GM12878 (cell line): ENCODE measurements at regions not wholly inside any gene's neighbourhood (a gene's known extent, or its start where the extent isn't known, plus 50 kb on each side); places are given as distances from the start of the nearest gene placed in this dataset.

ENCODE experiments used
- ATAC-seq: fragments of 200-7000 bp; cut with Tn5 transposase; 3 replicates; pipeline ENCODE4 v1.9.1; 2020; ENCODE audit warnings: mild to moderate bottlenecking, moderate library complexity
- BruUV-seq: library from RNA; stranded (reverse); fragments of 400-500 nt; replicated peaks from 2 replicates; lab custom pipeline; 2021; lab: Mats Ljungman, UMichigan
- CTCF ChIA-PET: fragments of 300-600 bp; sonication (Branson Sonifier 250); formaldehyde crosslinking; extraction: SDS; loops from one replicate; lab custom pipeline; 2021; ENCODE audit warnings: inconsistent platforms; lab: Yijun Ruan, JAX
- POLR2A ChIA-PET: fragments of 350-600 bp; formaldehyde crosslinking; extraction: SDS; loops from one replicate; lab custom pipeline; 2021; ENCODE audit warnings: inconsistent platforms; lab: Charles Lee
- RAD21 ChIA-PET: fragments of 300-600 bp; sonication (Branson Sonifier 250); formaldehyde crosslinking; loops from one replicate; lab custom pipeline; 2023; ENCODE audit warnings: antibody characterized with exemption; ENCODE audit not compliant: unreplicated experiment; lab: Charles Lee
- SMC1A ChIA-PET: fragments of 300-600 bp; sonication (Branson Sonifier 250); formaldehyde crosslinking; loops from one replicate; lab custom pipeline; 2023; ENCODE audit not compliant: unreplicated experiment, uncharacterized antibody; lab: Charles Lee
- DNase-seq: peaks from one replicate; pipeline ENCODE4 v3.0.0-alpha.2; 2011; ENCODE audit warnings: low read depth, low spot score
- FAIRE-seq: peaks from 3 replicates; lab custom pipeline; 2011; peaks lifted over from hg19 to GRCh38; lab: Jason Lieb, UNC
- H2AFZ ChIP-seq: 2 replicates; pipeline ENCODE4 v1.6.0; 2011; ENCODE audit warnings: low read depth, low read length, control low read depth; ENCODE audit not compliant: control insufficient read depth
- H3K27ac ChIP-seq: 2 replicates; pipeline ENCODE4 v1.5.1; 2011; ENCODE audit warnings: control low read depth; ENCODE audit not compliant: control insufficient read depth, insufficient read depth
- H3K27me3 ChIP-seq, 2 experiments: replicated peaks in 1 of 2; 2 replicates each; pipeline versions ENCODE4 v1.6.0 to v1.6.1; 2011; ENCODE audit warnings: low read length in 1 of 2; ENCODE audit not compliant: control insufficient read depth in 2 of 2, insufficient read depth in 2 of 2
- H3K36me3 ChIP-seq, 2 experiments: 2 replicates each; pipeline ENCODE4 v1.5.1; 2011; ENCODE audit warnings: low read length in 1 of 2; ENCODE audit not compliant: control insufficient read depth in 2 of 2, insufficient read depth in 2 of 2
- H3K4me1 ChIP-seq: 2 replicates; pipeline ENCODE4 v1.6.1; 2011; ENCODE audit warnings: mild to moderate bottlenecking, low read length, moderate library complexity, mixed read lengths; ENCODE audit not compliant: control insufficient read depth, insufficient read depth
- H3K4me2 ChIP-seq: 2 replicates; pipeline ENCODE4 v1.6.0; 2011; ENCODE audit warnings: control low read depth; ENCODE audit not compliant: control insufficient read depth, insufficient read depth
- H3K4me3 ChIP-seq: fragments of 200-600 bp; sonication (generic); 2 replicates; pipeline ENCODE4 v1.5.1; 2016
- H3K79me2 ChIP-seq: 2 replicates; pipeline ENCODE4 v1.6.0; 2011; ENCODE audit warnings: low read length; ENCODE audit not compliant: control insufficient read depth, insufficient read depth
- H3K9ac ChIP-seq: 2 replicates; pipeline ENCODE4 v1.8.0; 2011; ENCODE audit warnings: low read length, control low read depth, mixed read lengths; ENCODE audit not compliant: control insufficient read depth, insufficient read depth
- H3K9me3 ChIP-seq: replicated peaks from 3 replicates; pipeline ENCODE4 v1.5.1; 2011; ENCODE audit warnings: mild to moderate bottlenecking, low read length; ENCODE audit not compliant: control insufficient read depth, insufficient read depth
- H4K20me1 ChIP-seq: 2 replicates; pipeline ENCODE4 v1.6.0; 2011; ENCODE audit not compliant: control insufficient read depth, insufficient read depth
- MEF2B ChIP-seq: fragments of 450-650 bp; IDR thresholded peaks from 2 replicates; pipeline ENCODE4 v1.6.1; 2018; ENCODE audit warnings: mild to moderate bottlenecking, moderate library complexity; ENCODE audit not compliant: partially characterized antibody, poor library complexity, severe bottlenecking
- NKRF ChIP-seq: fragments of 450-650 bp; conservative IDR thresholded peaks from 2 replicates; pipeline ENCODE4 v1.6.1; 2017; ENCODE audit warnings: mild to moderate bottlenecking, moderate library complexity
- POLR2A ChIP-seq: IDR thresholded peaks from 2 replicates; pipeline ENCODE4 v1.6.1; 2011; ENCODE audit warnings: low read depth, mild to moderate bottlenecking, low read length
- POLR2AphosphoS2 ChIP-seq: IDR thresholded peaks from 2 replicates; pipeline ENCODE4 v1.6.1; 2011; ENCODE audit warnings: low read depth, mild to moderate bottlenecking, low read length, improper control_type of control experiment, moderate library complexity
- POU2F2 ChIP-seq: IDR thresholded peaks from 3 replicates; pipeline ENCODE4 v1.6.1; 2011; ENCODE audit warnings: low read depth, mild to moderate bottlenecking, low read length, borderline replicate concordance
- SMARCA5 ChIP-seq: fragments of 450-650 bp; IDR thresholded peaks from 2 replicates; pipeline ENCODE4 v1.6.1; 2017; ENCODE audit warnings: mild to moderate bottlenecking
- SREBF2 ChIP-seq: IDR thresholded peaks from 2 replicates; pipeline ENCODE4 v1.6.1; 2012; ENCODE audit warnings: mild to moderate bottlenecking, low read length
- SUZ12 ChIP-seq: fragments of 200-600 bp; sonication (generic); IDR thresholded peaks from one replicate; pipeline ENCODE4 v1.6.1; 2018; ENCODE audit warnings: antibody characterized with exemption, mild to moderate bottlenecking; ENCODE audit not compliant: unreplicated experiment
- TARDBP ChIP-seq: IDR thresholded peaks from 2 replicates; pipeline ENCODE4 v1.6.1; 2016; ENCODE audit warnings: borderline replicate concordance
- WGBS: methylation state at CpG from one replicate; pipeline ENCODE4 v1.1.6; 2016; ENCODE audit warnings: low lambda C conversion rate; ENCODE audit not compliant: insufficient replicate concordance, insufficient coverage; ENCODE audit errors: missing lambda C conversion rate; 5-methylcytosine and 5-hydroxymethylcytosine counted together
- in situ Hi-C: fragments of 300-500 bp; cut with MboI; formaldehyde crosslinking; loops from 9 replicates; pipeline ENCODE4 v1.14.3; 2018; ENCODE audit warnings: mixed read lengths
- intact Hi-C: fragments of 100-400 bp; cut with micrococcal nuclease; formaldehyde crosslinking; loops from one replicate; pipeline ENCODE4 v1.14.2; 2022; ENCODE audit not compliant: unreplicated experiment

GRCh38 chr12:30072824-30073223, 289.1 kb upstream of the TMTC1 start (continued):
- TF ChIP-seq NKRF, result no peak
- no peak for TF ChIP-seq SMARCA5
- TF ChIP-seq POU2F2, result no peak
- TF ChIP-seq, all 136 proteins: peak for 0

GRCh38 chr12:30067146-30067545, 283.4 kb upstream of the TMTC1 start:
- TF ChIP-seq POLR2A, result no peak
- TF ChIP-seq MEF2B, result no peak
- no peak for TF ChIP-seq POLR2AphosphoS2
- TF ChIP-seq SUZ12, result no peak
- TF ChIP-seq SREBF2, result no peak
- TF ChIP-seq TARDBP, result no peak

More at GRCh38 chr12:30067146-30067545, 283.4 kb upstream of the TMTC1 start:
- 66% methylated on average over 2 of the region's 2 CpGs for WGBS
- ChIA-PET CTCF (no interaction called here), POLR2A (no interaction called here), RAD21 (no interaction called here), SMC1A (no interaction called here)
- no peak overlapping the region for H3K9ac ChIP-seq
- H3K9me3 ChIP-seq, result no peaks in the 10 kb centered on the region
- H3K36me3 ChIP-seq, result no peaks in the 10 kb centered on the region
- no peaks in the 10 kb centered on the region for H3K4me1 ChIP-seq
- in situ Hi-C loops, result no loop called here
- H4K20me1 ChIP-seq, result no peaks in the 10 kb centered on the region
- H3K27ac ChIP-seq, result no peak overlapping the region
- no peak overlapping the region for H2AFZ ChIP-seq
- no peaks in the 10 kb centered on the region; a peak in 1 of 4 replicates for H3K27me3 ChIP-seq
- H3K79me2 ChIP-seq, result no peaks in the 10 kb centered on the region
- intact Hi-C loops, result no loop called here
- no peak for FAIRE-seq
- H3K4me2 ChIP-seq, result no peak overlapping the region
- DNase-seq, result no peak
- BruUV-seq, result no TSS peak
- no peak overlapping the region for H3K4me3 ChIP-seq
- ATAC-seq, result no peak
